Endodermal cell (in vitro differentiated cells): ENCODE measurements at regions not wholly inside any gene's neighbourhood (a gene's known extent, or its start where the extent isn't known, plus 50 kb on each side); places are given as distances from the start of the nearest gene placed in this dataset.

Experiments
- DNase-seq: peaks from one replicate; pipeline ENCODE4 v3.0.0-alpha.2; 2017
- H3K27ac ChIP-seq: 2 replicates; pipeline ENCODE4 v1.5.1; 2013; ENCODE audit warnings: mild to moderate bottlenecking, low read depth, low read length, moderate library complexity
- H3K27me3 ChIP-seq: 2 replicates; pipeline ENCODE4 v1.6.1; 2013; ENCODE audit warnings: mild to moderate bottlenecking, low read length, moderate library complexity; ENCODE audit not compliant: insufficient read depth, control insufficient read depth, poor library complexity, severe bottlenecking
- H3K36me3 ChIP-seq: 2 replicates; pipeline ENCODE4 v1.7.0; 2013; ENCODE audit warnings: mild to moderate bottlenecking, low read length, moderate library complexity; ENCODE audit not compliant: control insufficient read depth, insufficient read depth
- H3K4me1 ChIP-seq: one replicate; pipeline ENCODE4 v1.7.0; 2013; ENCODE audit warnings: low read length; ENCODE audit not compliant: control insufficient read depth, insufficient read depth
- H3K4me3 ChIP-seq: 2 replicates; pipeline ENCODE4 v1.5.1; 2013; ENCODE audit warnings: mild to moderate bottlenecking, low read length, moderate library complexity
- H3K9ac ChIP-seq: 2 replicates; pipeline ENCODE4 v1.6.1; 2013; ENCODE audit warnings: mild to moderate bottlenecking, low read length, moderate library complexity; ENCODE audit not compliant: poor library complexity, severe bottlenecking; ENCODE audit errors: extremely low read depth
- H3K9me3 ChIP-seq: 2 replicates; pipeline ENCODE4 v1.6.1; 2013; ENCODE audit warnings: mild to moderate bottlenecking, low read length, moderate library complexity; ENCODE audit not compliant: control insufficient read depth
- H3K27ac Mint-ChIP-seq: 2 replicates; pipeline ENCODE4 v1.8.0; 2020; ENCODE audit warnings: mixed read lengths
- H3K27me3 Mint-ChIP-seq: 2 replicates; pipeline ENCODE4 v1.8.0; 2021; ENCODE audit warnings: mild to moderate bottlenecking, mixed read lengths; ENCODE audit not compliant: insufficient read depth
- H3K36me3 Mint-ChIP-seq: 2 replicates; pipeline ENCODE4 v1.8.0; 2020; ENCODE audit warnings: low read depth, mixed read lengths
- H3K4me1 Mint-ChIP-seq: 2 replicates; pipeline ENCODE4 v1.8.0; 2020; ENCODE audit warnings: mixed read lengths
- H3K4me3 Mint-ChIP-seq: 2 replicates; pipeline ENCODE4 v1.8.0; 2020; ENCODE audit warnings: mild to moderate bottlenecking, moderate library complexity, mixed read lengths
- H3K9me3 Mint-ChIP-seq: 2 replicates; pipeline ENCODE4 v1.8.0; 2020; ENCODE audit warnings: mild to moderate bottlenecking, mixed read lengths
- CTCF ChIP-seq: fragments of 200-600 bp; sonication (generic); conservative IDR thresholded peaks from 2 replicates; pipeline ENCODE4 v1.5.0; 2021; ENCODE audit warnings: antibody characterized with exemption, mild to moderate bottlenecking
- WGBS, 2 experiments: methylation state at CpG; one replicate each; pipeline versions ENCODE4 v1.1.5 to v1.1.7; 2013; ENCODE audit warnings: missing lambda C conversion rate in 2 of 2, mixed read lengths in 1 of 2; ENCODE audit not compliant: insufficient coverage in 1 of 2, insufficient read length in 1 of 2; 5-methylcytosine and 5-hydroxymethylcytosine counted together

GRCh38 chr12:58564721-58565120 lies 355.6 kb downstream of the LRIG3 start:
- no peaks in the 10 kb centered on the region for H3K27me3 ChIP-seq
- no peaks in the 10 kb centered on the region for H3K9me3 ChIP-seq
- no peak overlapping the region for H3K27ac ChIP-seq
- Mint-ChIP-seq H3K27ac (no peak overlapping the region), H3K4me3 (no peak overlapping the region), H3K36me3 (no peaks in the 10 kb centered on the region), H3K4me1 (peaks cover 8% of the 10 kb centered on the region), H3K9me3 (no peaks in the 10 kb centered on the region), H3K27me3 (no peaks in the 10 kb centered on the region)
- TF ChIP-seq CTCF: no peak
- no peaks in the 10 kb centered on the region for H3K36me3 ChIP-seq
- no peak for DNase-seq
- H3K4me1 ChIP-seq: no peaks in the 10 kb centered on the region
- 88 to 98% methylated on average over 1 of the region's 1 CpG for WGBS, 2 experiments
- H3K9ac ChIP-seq: no peak overlapping the region
- H3K4me3 ChIP-seq: no peak overlapping the region

- 94 to 100% methylated on average over 3 of the region's 3 CpGs for WGBS, 2 experiments
- no peak overlapping the region for H3K4me3 Mint-ChIP-seq
- no peaks in the 10 kb centered on the region for H3K27me3 Mint-ChIP-seq
- TF ChIP-seq CTCF: no peak
- H3K4me1 Mint-ChIP-seq: peaks cover 5% of the 10 kb centered on the region
- H3K4me3 ChIP-seq: no peak overlapping the region
- H3K36me3 Mint-ChIP-seq: no peaks in the 10 kb centered on the region
- no peaks in the 10 kb centered on the region for H3K4me1 ChIP-seq
- no peaks in the 10 kb centered on the region for H3K9me3 Mint-ChIP-seq
- H3K9ac ChIP-seq: no peak overlapping the region
- no peaks in the 10 kb centered on the region for H3K36me3 ChIP-seq
- no peaks in the 10 kb centered on the region for H3K9me3 ChIP-seq
- no peaks in the 10 kb centered on the region for H3K27me3 ChIP-seq
- no peak for DNase-seq
- no peak overlapping the region for H3K27ac ChIP-seq
- no peak overlapping the region for H3K27ac Mint-ChIP-seq
Observed at GRCh38 chr12:58566599-58566998, 353.7 kb downstream of the LRIG3 start.

- no peaks in the 10 kb centered on the region for H3K9me3 ChIP-seq
- no peaks in the 10 kb centered on the region for H3K4me1 Mint-ChIP-seq
- no peak for DNase-seq
- WGBS, 2 experiments: 89 to 90% methylated on average over 1 of the region's 1 CpG
- no peaks in the 10 kb centered on the region for H3K36me3 Mint-ChIP-seq
- no peaks in the 10 kb centered on the region for H3K27me3 ChIP-seq
- H3K9ac ChIP-seq: no peak overlapping the region
- H3K4me3 ChIP-seq: no peak overlapping the region
- H3K36me3 ChIP-seq: no peaks in the 10 kb centered on the region
- H3K4me1 ChIP-seq: no peaks in the 10 kb centered on the region
- no peak for TF ChIP-seq CTCF
- H3K27me3 Mint-ChIP-seq: no peaks in the 10 kb centered on the region
- H3K4me3 Mint-ChIP-seq: no peak overlapping the region
- H3K27ac ChIP-seq: no peak overlapping the region
- no peak overlapping the region for H3K27ac Mint-ChIP-seq
- H3K9me3 Mint-ChIP-seq: no peaks in the 10 kb centered on the region
Observed at GRCh38 chr12:58567189-58567588, 353.1 kb downstream of the LRIG3 start.
